ENCODE measurements at regions not wholly inside any gene's neighbourhood (a gene's known extent, or its start where the extent isn't known, plus 50 kb on each side); places are given as distances from the start of the nearest gene placed in this dataset.

- TF ChIP-seq FOSB (CRISPR knock-in tag; IDR thresholded peaks at IDR 0.05), result no peak
- TF ChIP-seq CTCF (IDR thresholded peaks at IDR 0.05), result no peak
- TF ChIP-seq EHMT2 (IDR thresholded peaks at IDR 0.05; ENCODE audit: low read depth), result no peak
- TF ChIP-seq REST (IDR thresholded peaks at IDR 0.05), result no peak
- TF ChIP-seq MAZ (IDR thresholded peaks at IDR 0.05; ENCODE audit: borderline replicate concordance, low read depth, low read length), result no peak
- TF ChIP-seq USF2 (IDR thresholded peaks at IDR 0.05), result no peak
- no peak for TF ChIP-seq RNF2 (IDR thresholded peaks at IDR 0.05; ENCODE audit: borderline replicate concordance, low read depth)
- TF ChIP-seq POLR2A (IDR thresholded peaks at IDR 0.05; ENCODE audit: low read length), result no peak
- no peak for TF ChIP-seq RAD21 (conservative IDR thresholded peaks at IDR 0.05 in 1 of 2, IDR thresholded peaks at IDR 0.05 in 1 of 2)
- TF ChIP-seq JUN (IDR thresholded peaks at IDR 0.05), result no peak
Measured at GRCh38 chr11:98069861-98070260, 950.9 kb upstream of the CNTN5 start.

Data from A549 (cell line).